ENCODE measurements at regions not wholly inside any gene's neighbourhood (a gene's known extent, or its start where the extent isn't known, plus 50 kb on each side); places are given as distances from the start of the nearest gene placed in this dataset.

DNA sequence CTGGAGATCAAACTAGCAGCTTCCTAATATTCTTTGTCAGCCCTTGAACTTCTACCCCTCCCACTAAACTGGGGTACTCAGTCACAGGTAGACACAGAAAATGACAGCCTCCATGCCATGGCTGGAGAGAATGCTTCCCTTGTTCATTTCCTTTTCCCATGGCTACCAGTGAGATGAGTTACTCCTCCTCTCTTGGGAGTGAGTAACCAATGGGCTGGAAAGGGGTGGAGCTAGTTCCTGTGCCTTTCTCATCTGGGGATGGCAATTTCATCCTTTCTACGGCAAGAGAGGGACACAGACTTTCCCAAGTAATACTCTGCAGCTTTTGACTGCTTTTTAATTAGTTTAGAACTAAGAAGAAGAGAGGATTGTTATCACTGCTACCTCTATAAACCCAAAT lies 1045.6 kb upstream of the WWC1 start:
- DNase-seq (ENCODE audit: low spot score) = no peak
- TF ChIP-seq CTCF (IDR thresholded peaks at IDR 0.05; ENCODE audit: extremely low read depth, missing control alignments) = no peak

DNA sequence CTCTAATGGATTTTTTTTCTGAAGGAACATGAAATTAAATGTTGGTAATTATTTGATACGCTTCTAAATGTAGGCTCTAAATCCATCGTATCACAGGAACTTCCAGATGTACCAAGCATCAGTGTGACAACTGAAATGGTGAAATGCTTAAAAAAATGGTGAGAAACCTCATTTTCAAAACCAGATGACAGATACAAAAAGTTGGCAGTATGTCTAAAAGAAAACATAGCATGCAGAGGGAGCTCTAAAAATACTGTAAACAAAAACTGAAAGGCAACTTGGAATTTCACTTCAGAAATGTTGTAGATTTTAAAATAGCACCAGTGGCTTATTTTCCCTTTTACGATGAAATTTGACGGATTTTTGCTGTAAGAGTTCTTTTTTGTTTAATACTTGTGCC lies 1043.6 kb upstream of the WWC1 start:
- no peak for TF ChIP-seq CTCF (IDR thresholded peaks at IDR 0.05; ENCODE audit: extremely low read depth, missing control alignments)
- DNase-seq (ENCODE audit: low spot score) = no peak

GRCh38 chr5:167248257-167248656 lies 1043.2 kb upstream of the WWC1 start:
- no peak for DNase-seq (ENCODE audit: low spot score)
- TF ChIP-seq CTCF (IDR thresholded peaks at IDR 0.05; ENCODE audit: extremely low read depth, missing control alignments) = no peak

DNA sequence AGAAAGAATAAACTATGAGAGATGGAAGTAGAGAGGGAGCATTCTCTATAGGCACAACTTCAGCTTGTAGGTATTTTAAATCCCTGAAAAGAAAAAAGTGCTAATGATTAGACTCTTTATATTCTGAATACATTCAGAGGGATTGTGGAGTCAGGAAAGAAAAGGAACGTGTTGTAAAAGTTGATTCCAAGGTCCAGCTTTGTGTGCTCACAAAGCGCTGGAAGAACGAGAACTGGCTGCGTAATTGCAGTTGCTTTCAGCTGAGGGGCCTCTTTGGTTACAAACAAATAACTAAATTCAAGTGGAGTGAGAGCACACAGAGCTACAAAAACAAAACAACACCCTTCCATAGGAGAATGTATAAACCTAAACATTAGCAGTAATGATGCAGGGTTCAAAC lies 1040.4 kb upstream of the WWC1 start:
- no peak for TF ChIP-seq CTCF (IDR thresholded peaks at IDR 0.05; ENCODE audit: extremely low read depth, missing control alignments)
- DNase-seq (ENCODE audit: low spot score) = no peak

DNA sequence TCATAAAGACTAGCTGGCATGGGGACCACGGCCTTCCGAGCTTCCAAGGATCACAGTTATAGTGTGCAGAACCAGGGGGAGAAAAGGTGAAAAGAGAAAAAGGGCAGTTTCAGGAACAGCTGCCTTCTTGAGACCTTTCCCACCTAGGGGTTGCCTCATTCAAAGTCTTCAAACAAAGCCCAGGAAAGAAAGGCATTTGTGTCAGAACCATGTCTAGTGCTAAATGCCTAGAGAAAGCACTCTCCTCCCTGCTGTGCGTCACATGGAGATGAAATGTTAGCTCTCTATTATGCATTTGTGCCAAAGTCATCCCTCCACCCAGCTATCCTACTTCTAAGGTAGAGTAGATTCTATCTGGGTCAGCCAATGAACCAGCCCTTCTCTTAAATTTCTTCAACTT lies 1037.3 kb upstream of the WWC1 start:
- no peak for DNase-seq (ENCODE audit: low spot score)

GRCh38 chr5:167255926-167256325 lies 1035.5 kb upstream of the WWC1 start:
- TF ChIP-seq CTCF (IDR thresholded peaks at IDR 0.05; ENCODE audit: extremely low read depth, missing control alignments) = no peak
- DNase-seq (ENCODE audit: low spot score) = no peak

More for the DNA sequence above, 1037.3 kb upstream of the WWC1 start:
- TF ChIP-seq CTCF (IDR thresholded peaks at IDR 0.05; ENCODE audit: extremely low read depth, missing control alignments) = no peak

GRCh38 chr5:167259806-167260205 lies 1031.6 kb upstream of the WWC1 start:
- TF ChIP-seq CTCF (IDR thresholded peaks at IDR 0.05; ENCODE audit: extremely low read depth, missing control alignments) = no peak
- DNase-seq (ENCODE audit: low spot score) = no peak
